Esophagus muscularis mucosa (tissue), 4 donors: ENCODE measurements at regions not wholly inside any gene's neighbourhood (a gene's known extent, or its start where the extent isn't known, plus 50 kb on each side); places are given as distances from the start of the nearest gene placed in this dataset.

Experiments used
- CTCF ChIP-seq, 3 experiments: fragments of 200-600 bp in 2 of 3; fragments of 450-650 bp in 1 of 3; sonication (generic) in 2 of 3; IDR thresholded peaks; one replicate each; pipeline ENCODE4 v1.5.1; 2017 to 2019; ENCODE audit warnings: antibody characterized with exemption in 3 of 3, mild to moderate bottlenecking in 2 of 3, moderate library complexity in 1 of 3
- EP300 ChIP-seq: sonication (generic); formaldehyde crosslinking; IDR thresholded peaks from one replicate; pipeline ENCODE4 v1.6.1; 2017; ENCODE audit warnings: antibody characterized with exemption
- POLR2A ChIP-seq: fragments of 450-650 bp; IDR thresholded peaks from one replicate; pipeline ENCODE4 v1.6.1; 2017; ENCODE audit warnings: antibody characterized with exemption, moderate library complexity, mild to moderate bottlenecking, low read depth
- POLR2AphosphoS5 ChIP-seq, 2 donors: sonication (generic); formaldehyde crosslinking; IDR thresholded peaks; one replicate each; pipeline ENCODE4 v1.6.1; 2017; ENCODE audit warnings: antibody characterized with exemption in 2 of 2

- TF ChIP-seq CTCF (IDR thresholded peaks at IDR 0.05) (no peak), POLR2A (no peak), POLR2AphosphoS5 (IDR thresholded peaks at IDR 0.05) (no peak), EP300 (no peak)
Observed at GRCh38 chr11:70705097-70705496, 306.8 kb downstream of the CTTN start.
